ENCODE measurements at regions not wholly inside any gene's neighbourhood (a gene's known extent, or its start where the extent isn't known, plus 50 kb on each side); places are given as distances from the start of the nearest gene placed in this dataset.

- TF ChIP-seq CSRNP3 (CRISPR knock-in tag; IDR thresholded peaks at IDR 0.05) = no peak
- no peak for TF ChIP-seq ZNF565 (CRISPR knock-in tag; conservative IDR thresholded peaks at IDR 0.05; ENCODE audit: low read depth)
- TF ChIP-seq ISL1 (CRISPR knock-in tag; IDR thresholded peaks at IDR 0.05) = no peak
- TF ChIP-seq PATZ1 (CRISPR knock-in tag; IDR thresholded peaks at IDR 0.05; ENCODE audit: borderline replicate concordance) = no peak
These were observed 583.9 kb upstream of the TBX3 start (continued) for GRCh38 chr12:115267891-115268290.

- no peak for ATAC-seq
- TF ChIP-seq ZNF70 (CRISPR knock-in tag; IDR thresholded peaks at IDR 0.05) = no peak
- TF ChIP-seq TSHZ2 (CRISPR knock-in tag; IDR thresholded peaks at IDR 0.05) = no peak
- TF ChIP-seq ZFP3 (CRISPR knock-in tag; IDR thresholded peaks at IDR 0.05) = no peak
- TF ChIP-seq PATZ1 (CRISPR knock-in tag; IDR thresholded peaks at IDR 0.05; ENCODE audit: borderline replicate concordance) = no peak
- TF ChIP-seq BACH2 (CRISPR knock-in tag; IDR thresholded peaks at IDR 0.05; ENCODE audit: borderline replicate concordance) = no peak
- no peak for TF ChIP-seq CREB5 (CRISPR knock-in tag; IDR thresholded peaks at IDR 0.05; ENCODE audit: low read depth)
- no peak for TF ChIP-seq SNAI2 (CRISPR knock-in tag; IDR thresholded peaks at IDR 0.05)
- TF ChIP-seq ZNF8 (CRISPR knock-in tag; IDR thresholded peaks at IDR 0.05) = no peak
- no peak for TF ChIP-seq PPARA (CRISPR knock-in tag; IDR thresholded peaks at IDR 0.05; ENCODE audit: borderline replicate concordance)
- no peak for TF ChIP-seq ZNF565 (CRISPR knock-in tag; conservative IDR thresholded peaks at IDR 0.05; ENCODE audit: low read depth)
- TF ChIP-seq ZFP30 (CRISPR knock-in tag; IDR thresholded peaks at IDR 0.05) = no peak
- no peak for TF ChIP-seq POU6F1 (CRISPR knock-in tag; IDR thresholded peaks at IDR 0.05; ENCODE audit: borderline replicate concordance, low read depth)
- no peak for TF ChIP-seq ARNTL (CRISPR knock-in tag; IDR thresholded peaks at IDR 0.05; ENCODE audit: borderline replicate concordance, low read depth)
- TF ChIP-seq CSRNP3 (CRISPR knock-in tag; IDR thresholded peaks at IDR 0.05) = no peak
- no peak for TF ChIP-seq ESRRG (CRISPR knock-in tag; IDR thresholded peaks at IDR 0.05)
- TF ChIP-seq TOX (CRISPR knock-in tag; IDR thresholded peaks at IDR 0.05; ENCODE audit: borderline replicate concordance) = no peak
These were observed 583.5 kb upstream of the TBX3 start for GRCh38 chr12:115267464-115267863.
